GM18861 (cell line): ENCODE measurements at regions not wholly inside any gene's neighbourhood (a gene's known extent, or its start where the extent isn't known, plus 50 kb on each side); places are given as distances from the start of the nearest gene placed in this dataset.
A peak's percentile ranks its signal among the peaks of the same experiment; 100 is the strongest.
"Not testable (repeated sequence)": the region's sequence is repeated elsewhere in the genome, so short reads cannot be mapped to it uniquely, and the experiment has no call there.

Experiments used
- ATAC-seq: cut with Tn5 transposase; IDR thresholded peaks from one replicate; pipeline ENCODE4 v1.9.1; 2021; ENCODE audit not compliant: unreplicated experiment

DNA sequence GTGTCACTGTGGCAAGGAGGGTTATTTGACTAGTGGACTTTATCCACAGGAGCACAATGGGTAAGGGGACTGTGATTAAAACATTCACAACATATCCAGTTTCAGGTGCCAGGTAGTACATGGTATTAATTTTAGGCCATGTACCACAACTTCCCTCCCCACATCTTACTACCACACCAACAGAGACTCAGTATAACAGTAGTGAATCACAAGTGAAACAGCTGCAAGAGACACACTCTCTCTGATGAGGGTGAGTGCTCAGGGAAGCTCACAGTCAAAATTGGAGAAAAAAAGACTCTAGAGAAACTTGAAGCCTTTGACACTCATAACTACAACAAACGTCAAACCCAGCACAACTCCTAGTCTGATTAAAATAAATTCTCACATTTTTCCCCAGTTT, 367.6 kb upstream of the GYPC start:
- ATAC-seq: no peak

DNA sequence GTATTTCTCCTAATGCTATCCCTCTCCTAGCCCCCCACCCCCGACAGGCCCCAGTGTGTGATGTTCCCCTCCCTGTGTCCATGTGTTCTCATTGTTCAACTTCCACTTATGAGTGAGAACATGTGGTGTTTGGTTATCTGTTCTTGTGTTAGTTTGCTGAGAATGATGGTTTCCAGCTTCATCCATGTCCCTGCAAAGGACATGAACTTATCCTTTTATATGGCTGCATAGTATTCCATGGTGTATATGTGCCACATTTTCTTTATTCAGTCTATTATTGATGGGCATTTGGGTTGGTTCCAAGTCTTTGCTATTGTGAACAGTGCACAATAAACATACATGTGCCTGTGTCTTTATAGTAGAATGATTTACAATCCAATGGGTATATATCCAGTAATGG, 362.0 kb upstream of the GYPC start:
- ATAC-seq: not testable (repeated sequence)

DNA sequence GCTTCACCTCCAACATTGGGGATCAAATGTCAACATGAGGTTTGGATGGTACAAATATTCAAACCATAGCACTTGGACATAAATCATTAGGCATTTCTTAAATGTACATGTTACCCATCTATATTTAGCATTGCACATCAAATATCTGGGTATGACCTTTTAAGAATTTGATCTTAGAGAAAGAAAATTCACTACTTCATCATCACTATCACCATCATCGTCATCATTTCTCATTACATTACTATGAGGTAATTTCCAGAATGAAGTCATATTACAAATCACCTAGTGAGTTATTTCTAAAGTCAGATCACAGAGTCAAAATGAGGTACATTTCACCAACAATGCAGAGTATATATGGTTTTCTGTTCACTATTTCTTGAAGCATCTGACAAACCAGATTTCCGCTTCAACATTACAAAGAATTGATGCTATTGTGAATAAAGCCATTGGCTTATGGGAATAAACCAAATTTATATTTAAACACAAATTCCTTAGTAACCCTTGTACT, 356.4 kb upstream of the GYPC start:
- ATAC-seq: no peak

DNA sequence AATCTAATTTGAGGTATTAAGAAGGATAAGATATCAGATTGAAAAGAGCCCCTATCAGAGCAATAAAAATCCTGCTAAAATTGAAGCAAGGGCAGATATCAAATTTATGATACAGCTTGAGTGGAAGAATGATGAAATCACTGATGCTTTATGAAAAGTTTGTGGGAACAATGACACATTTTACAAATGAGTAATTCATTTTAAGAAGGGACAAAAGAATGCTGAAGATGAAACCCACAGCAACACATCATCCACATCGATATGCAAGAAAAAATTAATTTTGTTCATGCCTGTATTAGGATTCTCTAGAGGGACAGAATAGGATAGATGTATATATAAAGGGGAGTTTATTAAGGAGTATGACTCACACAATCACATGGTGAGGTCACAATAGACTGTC, 355.6 kb upstream of the GYPC start:
- no peak for ATAC-seq

DNA sequence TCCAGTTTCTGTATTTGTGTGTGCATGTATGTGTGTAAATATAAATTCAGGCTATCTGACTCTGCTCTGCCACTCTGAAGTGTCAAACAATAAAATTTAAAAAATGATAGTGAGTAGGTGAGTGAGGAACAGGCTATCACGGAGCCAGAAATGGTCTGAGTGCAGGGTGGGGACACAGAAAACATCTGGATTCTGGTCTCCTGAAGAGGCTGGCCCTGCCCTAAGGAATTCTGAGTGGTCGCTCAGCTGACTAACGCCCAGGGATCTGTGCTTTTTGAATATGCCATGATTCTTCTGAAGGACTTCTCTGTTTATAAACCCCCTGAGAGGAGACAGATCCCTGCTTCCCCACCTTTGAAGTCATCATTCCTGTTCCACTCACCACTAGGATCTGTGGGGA, 353.9 kb upstream of the GYPC start:
- no peak for ATAC-seq

DNA sequence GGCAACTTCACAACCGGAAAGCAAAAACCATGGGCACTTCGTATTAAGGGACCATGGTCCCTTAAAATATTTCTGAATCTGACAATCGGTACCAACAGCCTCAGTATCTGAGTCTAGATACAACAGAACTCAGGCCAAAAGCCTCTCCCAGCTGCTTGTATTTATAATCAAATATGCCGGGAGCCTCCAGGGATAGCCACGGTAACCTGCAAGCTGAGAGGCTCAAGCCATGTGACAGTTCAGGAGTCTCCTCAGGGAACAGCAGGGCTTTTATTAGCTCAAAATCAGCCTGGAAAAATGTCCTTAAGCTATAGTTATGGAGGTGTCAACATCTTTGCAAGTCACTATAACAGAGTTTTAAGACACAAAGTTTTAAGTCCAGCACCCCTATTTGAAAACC, 352.8 kb upstream of the GYPC start:
- ATAC-seq: no peak

DNA sequence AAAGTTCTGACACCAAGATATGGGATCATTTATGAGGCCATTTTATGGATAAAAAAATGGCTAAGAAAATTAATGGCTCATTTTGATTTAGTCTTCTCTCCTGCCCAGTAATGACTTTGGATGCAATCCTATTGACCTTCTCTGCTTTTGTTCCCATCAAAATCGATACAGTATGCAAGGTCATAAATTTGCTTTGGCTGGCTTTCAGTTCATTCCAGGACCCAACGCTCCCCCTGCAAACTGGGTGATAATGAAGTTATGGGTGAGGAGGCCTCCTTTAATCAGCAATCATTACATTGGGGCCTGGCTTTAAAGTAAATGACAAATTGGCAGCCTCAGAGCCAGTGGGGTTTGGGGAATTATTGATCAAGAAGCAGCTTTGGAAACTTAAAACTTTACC, 351.8 kb upstream of the GYPC start:
- ATAC-seq: no peak

DNA sequence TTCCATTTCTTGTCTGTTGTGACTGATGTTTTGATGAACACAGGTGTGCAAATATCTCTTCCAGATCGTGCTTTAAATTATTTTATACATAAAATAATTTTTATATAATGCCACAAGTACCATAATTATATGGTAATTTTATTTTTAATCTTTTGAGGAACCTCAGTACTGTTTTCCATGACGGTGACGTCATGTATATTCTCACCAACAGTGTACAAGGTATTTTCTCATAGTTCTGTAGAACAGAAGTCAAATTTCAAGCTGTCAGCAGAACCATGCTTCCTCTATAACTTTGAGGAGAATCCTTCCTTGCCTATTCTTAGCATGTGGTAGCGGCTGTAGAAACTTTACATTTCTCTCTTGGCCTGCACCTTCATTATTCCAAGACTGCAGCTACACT, 349.4 kb upstream of the GYPC start:
- no peak for ATAC-seq

DNA sequence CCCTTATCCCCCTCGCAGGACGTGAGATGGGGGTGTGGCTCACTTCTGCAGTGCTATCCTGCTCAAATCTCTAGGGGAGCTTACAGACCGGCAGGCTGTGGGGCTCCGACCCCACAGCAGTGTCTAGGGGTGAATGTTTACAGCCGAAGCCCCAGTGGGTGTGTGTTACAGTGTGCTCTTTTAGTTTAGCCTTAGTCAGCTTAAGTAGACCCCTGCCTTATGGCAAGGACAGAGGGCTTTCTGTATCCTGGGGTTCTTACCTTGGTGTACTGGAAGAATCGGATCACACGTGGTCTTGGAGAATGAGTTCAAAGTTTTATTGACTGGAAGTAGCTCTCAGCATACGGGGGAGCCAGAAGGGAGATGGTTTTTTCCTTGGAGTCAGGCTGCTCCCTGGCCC, 348.2 kb upstream of the GYPC start:
- no peak for ATAC-seq

DNA sequence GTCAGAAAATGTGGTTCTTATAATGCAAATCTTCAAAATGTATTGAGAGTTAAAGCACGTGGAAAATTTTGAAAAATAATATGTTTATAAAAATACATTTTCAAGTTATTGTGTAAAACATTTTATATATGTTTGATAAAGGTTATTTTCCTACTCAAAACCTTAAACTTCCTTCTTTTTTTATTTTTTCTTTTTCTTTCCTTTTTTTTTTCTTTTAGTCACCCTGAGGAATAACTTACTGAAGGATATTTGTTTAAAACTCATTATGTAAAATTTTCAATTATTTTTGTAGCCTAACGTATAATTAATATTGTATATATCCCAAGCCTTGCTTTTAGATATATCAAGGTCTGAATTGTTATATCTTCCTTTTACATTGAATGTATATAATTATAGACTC, 346.8 kb upstream of the GYPC start:
- no peak for ATAC-seq

DNA sequence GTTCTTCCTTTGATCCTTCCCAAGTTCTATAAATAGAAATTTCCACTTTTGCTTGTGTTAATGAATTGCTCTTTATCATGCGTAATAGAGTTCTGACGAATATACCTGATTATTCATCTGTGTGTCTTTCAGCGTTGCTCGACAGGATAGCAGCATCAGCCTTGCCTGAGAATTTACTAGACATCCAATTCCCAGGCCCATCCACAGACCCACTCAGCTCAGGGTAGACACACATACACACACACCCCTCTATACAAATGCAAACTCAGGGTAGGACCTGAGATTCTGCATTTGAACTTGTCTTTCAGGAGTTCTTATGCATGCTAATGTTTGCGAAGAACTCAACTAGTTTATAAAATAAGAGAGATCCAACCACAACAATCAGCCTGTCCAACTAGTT, 343.4 kb upstream of the GYPC start:
- ATAC-seq: no peak

DNA sequence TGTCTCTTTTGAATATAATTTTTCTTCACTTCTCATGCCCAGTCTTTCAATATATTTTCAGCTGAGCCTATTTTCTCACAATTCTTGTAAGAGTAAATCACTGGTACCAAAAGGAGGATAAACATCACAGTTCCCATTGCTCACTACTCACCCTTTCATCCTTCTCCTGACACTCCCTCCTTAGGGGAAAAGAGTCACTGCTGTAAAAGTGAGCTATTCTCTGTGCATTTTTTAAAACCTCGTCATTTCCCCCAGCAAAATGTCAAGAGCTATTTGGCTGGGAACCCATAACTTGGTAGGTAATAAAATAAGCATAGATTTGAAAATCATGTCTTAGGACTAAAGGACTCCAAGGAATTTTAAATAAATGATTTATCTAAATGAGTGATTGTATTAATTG, 340.1 kb upstream of the GYPC start:
- no peak for ATAC-seq

DNA sequence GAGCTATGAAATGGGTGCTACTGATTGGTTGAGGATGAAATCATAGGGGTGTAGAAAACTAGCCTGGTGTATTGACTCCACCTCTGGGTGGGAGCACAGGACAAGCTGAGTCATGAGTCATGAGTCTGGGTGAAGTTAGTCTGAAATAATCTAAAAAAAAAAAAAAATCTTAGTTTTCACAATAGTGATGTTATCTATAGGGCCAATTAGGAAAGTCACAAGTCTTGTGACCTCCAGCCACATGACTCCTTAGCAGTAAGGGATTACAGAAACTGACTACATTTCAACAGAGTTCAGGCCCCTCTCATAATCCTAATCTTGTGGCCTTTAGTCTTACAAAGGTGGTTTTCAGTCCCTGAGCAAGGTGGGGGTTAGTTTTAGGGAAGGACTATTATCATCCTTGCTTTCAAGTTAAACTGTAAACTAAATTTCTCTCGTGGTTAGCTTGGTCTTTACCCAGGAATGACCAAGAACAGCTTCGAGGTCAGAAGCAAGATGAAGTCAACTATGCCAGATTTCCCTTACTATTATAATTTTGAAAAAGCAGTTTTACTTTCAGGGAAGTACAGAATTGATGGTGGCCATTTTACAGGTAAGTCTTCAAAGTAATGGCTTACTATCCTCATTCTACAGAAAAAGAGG, 338.0 kb upstream of the GYPC start:
- ATAC-seq: no peak

DNA sequence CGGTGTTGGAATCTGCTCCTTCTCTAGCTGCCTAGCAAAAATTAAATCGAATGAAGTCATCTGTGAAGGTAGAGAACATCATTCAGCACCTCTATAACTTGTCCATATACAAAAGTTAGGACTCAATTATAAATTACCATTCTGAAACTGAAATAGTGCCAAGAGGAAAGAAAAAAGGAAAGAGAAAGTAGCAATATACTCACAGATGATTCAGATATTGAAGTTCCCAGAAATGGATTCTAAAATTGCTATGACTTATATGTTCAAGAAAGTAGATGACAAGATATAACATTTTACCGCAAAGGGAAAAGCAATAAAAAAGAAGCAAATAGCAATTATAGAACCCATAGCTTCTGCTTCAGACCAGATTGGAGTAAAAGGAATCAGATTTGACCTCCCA, 333.6 kb upstream of the GYPC start:
- ATAC-seq: no peak

DNA sequence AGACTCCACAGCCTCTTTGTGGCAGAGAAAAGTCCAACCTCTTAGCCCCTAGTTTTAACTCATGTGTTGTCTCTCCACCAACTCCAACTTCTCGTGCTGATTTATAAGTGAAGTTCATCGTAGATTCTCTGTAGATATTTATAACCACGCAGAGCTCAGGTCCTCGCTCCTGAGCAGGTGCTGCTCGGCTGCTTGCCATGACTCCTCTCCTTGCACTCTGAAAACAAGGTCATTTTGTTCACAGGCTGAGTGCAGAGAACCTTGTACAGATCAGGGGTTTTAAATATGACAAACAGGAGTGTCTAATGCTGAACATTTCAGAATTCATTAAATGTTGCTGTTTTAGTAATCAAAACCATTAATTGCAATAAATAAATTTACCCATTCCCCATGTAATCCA, 330.8 kb upstream of the GYPC start:
- ATAC-seq: no peak

DNA sequence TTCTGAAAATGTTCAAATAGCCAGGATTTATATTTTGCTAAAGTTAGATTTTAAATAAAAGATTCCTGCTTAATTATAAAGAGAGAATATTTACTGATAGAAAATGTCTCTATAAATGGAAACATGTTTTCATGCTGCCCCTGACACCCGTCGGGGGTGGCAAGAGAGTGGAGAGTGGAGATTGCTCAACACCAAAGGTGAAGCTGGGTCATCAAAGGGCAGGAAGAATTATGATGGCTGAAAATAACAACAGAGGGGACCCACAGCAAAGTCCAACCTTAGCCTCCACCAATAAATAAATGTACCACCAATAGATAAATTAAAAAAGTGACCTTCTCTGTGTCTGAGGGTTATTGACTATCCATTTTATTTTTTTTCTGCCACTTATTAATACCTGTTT, 326.8 kb upstream of the GYPC start:
- no peak for ATAC-seq

DNA sequence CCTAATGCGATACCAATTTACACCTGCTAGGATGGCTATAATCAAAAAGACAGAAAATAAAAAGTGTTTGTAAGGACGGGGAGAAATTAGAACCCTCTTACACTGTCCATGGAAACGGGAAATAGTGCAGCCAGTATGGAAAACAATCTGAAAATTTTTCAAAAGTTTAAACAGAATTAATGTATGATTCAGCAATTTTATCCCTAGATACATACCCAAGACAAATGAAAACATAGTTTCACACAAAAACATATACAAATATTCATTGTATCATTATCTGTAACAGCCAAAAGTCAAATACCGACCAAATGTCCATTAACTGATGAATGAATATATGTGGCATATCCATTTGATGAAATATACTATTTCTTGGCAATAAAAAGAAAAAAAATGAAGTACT, 313.5 kb upstream of the GYPC start:
- ATAC-seq: no peak

DNA sequence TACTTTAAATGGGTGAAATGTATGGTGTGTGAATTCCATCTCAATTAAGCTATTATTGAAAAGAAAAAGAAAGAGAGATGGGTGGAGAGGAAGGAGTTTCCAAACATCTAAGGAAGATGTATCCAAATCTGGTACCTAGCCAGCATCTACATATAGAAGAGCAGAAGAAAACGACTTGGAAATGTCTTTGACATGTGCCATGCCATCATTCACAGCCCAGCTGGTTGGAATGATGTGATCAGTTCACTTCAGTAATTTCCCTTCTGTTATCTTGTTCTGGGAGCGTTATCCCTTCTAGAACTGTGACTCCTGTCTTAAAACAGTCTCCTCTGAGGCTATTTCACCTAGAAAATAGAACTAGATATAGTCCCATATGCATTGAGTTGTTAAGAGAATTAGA, 312.8 kb upstream of the GYPC start:
- no peak for ATAC-seq

DNA sequence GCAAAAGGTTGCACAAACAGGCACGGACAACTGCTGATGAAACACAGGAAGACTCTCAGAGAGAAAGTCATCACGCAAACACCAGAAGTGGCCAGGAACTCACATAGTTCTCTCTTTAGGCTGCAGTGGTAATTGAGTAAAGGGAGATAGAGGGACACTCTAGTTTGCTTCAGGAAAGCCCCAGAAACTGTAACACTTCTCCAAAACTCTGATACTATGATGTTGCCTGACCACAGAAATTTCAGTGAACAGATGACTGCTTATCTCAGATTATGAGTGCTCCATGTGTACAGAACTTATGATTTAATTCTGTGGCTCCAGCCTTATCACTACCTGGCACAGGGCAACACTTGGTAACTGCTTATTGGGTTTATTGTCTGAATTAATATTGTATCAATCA, 311.5 kb upstream of the GYPC start:
- ATAC-seq: no peak

DNA sequence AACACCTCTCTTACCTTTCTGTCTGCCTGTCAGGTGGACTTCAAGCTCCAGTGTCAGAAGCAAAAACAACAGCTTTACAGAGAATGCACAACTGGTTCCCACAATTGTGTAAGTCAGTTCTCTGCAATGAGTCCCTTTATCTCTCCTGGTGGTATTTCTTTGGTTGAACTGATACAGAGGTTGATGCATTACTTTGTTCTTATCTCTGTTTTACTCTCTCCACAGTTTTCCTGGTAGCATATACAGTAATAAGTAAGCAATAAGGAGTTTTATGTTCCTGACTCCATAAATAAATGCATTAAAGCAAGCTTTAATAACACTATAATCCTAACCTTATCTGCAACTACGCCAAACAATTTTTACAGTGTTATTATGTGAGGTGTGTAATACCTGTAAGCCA, 310.3 kb upstream of the GYPC start:
- no peak for ATAC-seq

DNA sequence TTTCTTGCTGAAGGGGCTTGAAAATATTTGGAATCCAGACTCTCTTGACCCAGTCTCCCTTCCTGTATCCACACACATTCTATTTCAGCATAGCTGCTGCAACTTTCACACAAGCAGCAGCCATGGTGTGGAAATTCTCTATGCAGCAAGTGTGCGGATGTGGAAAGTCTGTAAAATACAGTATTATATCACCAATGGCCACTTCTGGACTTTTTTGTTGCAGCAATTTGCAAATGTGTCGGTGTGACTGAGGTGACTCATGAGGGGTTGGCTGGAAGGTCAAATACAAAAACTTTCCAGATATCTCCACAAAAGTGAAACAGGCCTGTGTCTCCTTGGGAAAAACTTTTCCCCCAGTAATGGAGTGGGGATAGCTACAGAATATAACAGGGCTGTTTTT, 299.3 kb upstream of the GYPC start:
- no peak for ATAC-seq

DNA sequence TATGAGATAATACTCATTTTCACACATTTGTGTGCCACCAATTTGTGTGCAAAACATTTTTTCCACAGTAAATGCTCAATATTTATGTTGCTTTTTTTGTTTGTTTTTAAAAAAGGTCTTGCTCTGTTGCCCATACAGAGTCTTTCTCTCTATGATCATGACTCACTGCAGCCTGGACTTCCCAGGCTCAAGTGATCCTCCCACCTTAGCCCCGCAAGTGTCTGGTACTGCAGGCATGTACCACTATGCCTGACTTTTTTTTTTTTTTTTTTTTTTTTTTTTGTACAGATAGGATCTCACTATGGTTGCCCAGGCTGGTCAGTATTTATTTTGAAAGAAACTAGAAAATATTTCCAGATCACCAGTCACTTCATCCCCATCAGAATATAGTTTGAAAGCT, 297.8 kb upstream of the GYPC start:
- no peak for ATAC-seq

DNA sequence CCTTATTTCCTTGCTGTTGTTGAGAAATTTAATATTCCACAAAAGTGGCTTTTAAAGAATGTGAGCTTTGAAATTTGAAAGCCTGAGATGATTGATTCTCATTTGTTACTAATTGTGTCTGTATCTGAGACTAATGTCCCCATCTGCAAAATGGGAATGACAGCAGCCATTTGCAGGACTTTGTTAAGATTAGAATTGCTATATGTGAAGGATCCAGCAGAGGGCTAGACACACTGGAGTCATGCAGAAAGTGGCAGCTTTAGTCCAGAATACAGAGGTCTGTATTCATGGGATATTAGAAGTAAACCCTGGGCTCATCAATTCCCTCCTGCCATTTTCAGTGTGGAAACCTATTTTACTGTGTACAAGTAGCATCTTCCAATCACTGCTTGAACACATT, 296.5 kb upstream of the GYPC start:
- ATAC-seq: peak; percentile 83

DNA sequence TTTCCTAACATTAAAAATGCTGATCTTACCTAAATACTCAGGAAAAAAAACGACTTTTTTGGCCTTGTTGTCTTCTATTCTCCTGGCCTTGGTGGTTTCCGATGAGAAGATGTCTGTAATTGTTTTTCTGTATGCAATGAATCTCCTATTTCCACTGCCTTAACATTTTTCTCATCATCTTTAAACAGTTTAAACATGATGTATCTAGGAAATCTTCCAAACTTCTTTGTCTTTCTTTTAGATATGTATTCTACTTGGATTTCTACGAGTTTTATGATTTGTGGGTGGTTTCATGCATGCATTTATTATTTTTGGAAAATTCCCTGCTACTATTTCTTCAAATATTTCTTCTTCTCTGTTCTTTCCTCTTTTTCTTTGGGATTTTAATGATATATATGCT, 288.6 kb upstream of the GYPC start:
- no peak for ATAC-seq
